GM10248 (cell line): ENCODE measurements at regions not wholly inside any gene's neighbourhood (a gene's known extent, or its start where the extent isn't known, plus 50 kb on each side); places are given as distances from the start of the nearest gene placed in this dataset.

Experiments used
- CTCF ChIA-PET: fragments of 300-600 bp; sonication (Branson Sonifier 250); formaldehyde crosslinking; extraction: SDS; loops from one replicate; lab custom pipeline; 2021; ENCODE audit warnings: antibody characterized with exemption; lab: Yijun Ruan, JAX
- POLR2A ChIA-PET: fragments of 350-650 bp; sonication (Branson Sonifier 250); formaldehyde crosslinking; extraction: SDS; loops from one replicate; lab custom pipeline; 2020; ENCODE audit warnings: antibody characterized with exemption; lab: Yijun Ruan, JAX
- DNase-seq: peaks from one replicate; pipeline ENCODE4 v3.0.0; 2012; ENCODE audit errors: extremely low spot score
- TF ChIP-seq, protein P1 (sequence below): IDR thresholded peaks from 2 replicates; pipeline ENCODE4 v1.5.1; 2012; ENCODE audit warnings: mild to moderate bottlenecking, low read depth; ENCODE audit errors: extremely low read depth, missing control alignments, control extremely low read depth

DNA sequence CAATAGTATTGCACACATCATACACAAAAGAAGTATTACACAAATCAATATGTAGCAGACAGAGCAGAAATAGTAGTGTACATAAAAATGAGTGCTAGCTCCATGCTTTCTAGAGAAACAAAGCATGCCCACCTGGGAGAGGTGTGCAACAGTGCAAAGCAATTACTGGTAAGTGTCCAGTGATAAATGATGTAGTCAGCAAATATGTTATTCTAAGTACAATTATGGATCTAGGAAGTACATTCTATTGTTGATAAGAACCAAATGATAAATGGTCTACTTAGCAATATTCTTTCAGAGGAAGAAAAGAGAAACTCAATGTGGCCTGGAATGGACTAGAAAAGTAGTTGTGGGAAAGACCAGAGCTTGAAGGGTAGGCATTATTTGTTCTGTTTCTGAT lies 188.6 kb downstream of the HINT1 start:
- CTCF ChIA-PET = interaction anchor here (1.5 kb wide), 1 partner anchor 16 kb away, joined by 4 read pairs; no protein-coding TSS in a partner anchor
- POLR2A ChIA-PET = no interaction called here
- DNase-seq = no peak
- TF ChIP-seq, protein P1, sequence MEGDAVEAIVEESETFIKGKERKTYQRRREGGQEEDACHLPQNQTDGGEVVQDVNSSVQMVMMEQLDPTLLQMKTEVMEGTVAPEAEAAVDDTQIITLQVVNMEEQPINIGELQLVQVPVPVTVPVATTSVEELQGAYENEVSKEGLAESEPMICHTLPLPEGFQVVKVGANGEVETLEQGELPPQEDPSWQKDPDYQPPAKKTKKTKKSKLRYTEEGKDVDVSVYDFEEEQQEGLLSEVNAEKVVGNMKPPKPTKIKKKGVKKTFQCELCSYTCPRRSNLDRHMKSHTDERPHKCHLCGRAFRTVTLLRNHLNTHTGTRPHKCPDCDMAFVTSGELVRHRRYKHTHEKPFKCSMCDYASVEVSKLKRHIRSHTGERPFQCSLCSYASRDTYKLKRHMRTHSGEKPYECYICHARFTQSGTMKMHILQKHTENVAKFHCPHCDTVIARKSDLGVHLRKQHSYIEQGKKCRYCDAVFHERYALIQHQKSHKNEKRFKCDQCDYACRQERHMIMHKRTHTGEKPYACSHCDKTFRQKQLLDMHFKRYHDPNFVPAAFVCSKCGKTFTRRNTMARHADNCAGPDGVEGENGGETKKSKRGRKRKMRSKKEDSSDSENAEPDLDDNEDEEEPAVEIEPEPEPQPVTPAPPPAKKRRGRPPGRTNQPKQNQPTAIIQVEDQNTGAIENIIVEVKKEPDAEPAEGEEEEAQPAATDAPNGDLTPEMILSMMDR = no peak

GRCh38 chr5:130975847-130976246 lies 189.2 kb downstream of the HINT1 start:
- TF ChIP-seq, protein P1 = no peak
- no peak for DNase-seq
- POLR2A ChIA-PET = no interaction called here
- CTCF ChIA-PET = interaction anchor here (1.5 kb wide), 1 partner anchor 17 kb away, joined by 4 read pairs; no protein-coding TSS in a partner anchor

- ChIA-PET CTCF (no interaction called here), POLR2A (no interaction called here)
- DNase-seq = no peak
- TF ChIP-seq, protein P1 = no peak
These were observed 189.8 kb downstream of the HINT1 start for GRCh38 chr5:130975299-130975698.

GRCh38 chr5:130974021-130974683 lies 190.9 kb downstream of the HINT1 start:
- POLR2A ChIA-PET = no interaction called here
- TF ChIP-seq, protein P1 = no peak
- no peak for DNase-seq
- CTCF ChIA-PET = no interaction called here

DNA sequence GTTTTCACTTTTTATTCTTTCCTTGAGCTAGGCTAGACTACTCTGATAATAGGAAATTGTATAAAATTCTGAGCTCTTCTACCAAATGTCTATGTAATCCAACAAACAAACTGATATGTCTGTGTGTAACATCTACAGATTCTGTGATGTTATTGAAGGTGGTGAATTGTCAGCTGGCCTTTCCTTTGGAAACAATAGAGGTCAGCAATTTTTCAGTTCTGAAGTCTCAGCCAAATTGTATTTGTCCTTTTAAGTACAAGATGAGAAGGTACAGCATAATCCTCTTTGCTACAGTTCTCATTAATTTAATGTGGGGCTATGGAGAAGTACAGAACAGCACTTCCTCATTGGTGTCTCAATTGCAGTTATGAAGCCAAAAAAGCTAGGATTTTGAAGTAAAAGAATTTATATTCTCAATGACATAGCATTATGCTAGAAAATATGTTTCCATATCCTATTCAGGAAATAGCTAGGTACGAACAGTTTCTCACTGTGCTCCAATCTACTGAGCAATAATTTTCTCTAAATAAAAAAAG lies 198.0 kb downstream of the HINT1 start:
- ChIA-PET CTCF (interaction anchor here (1.1 kb wide), 1 partner anchor 9 kb away, joined by 3 read pairs; no protein-coding TSS in a partner anchor), POLR2A (no interaction called here)
- no peak for DNase-seq
- TF ChIP-seq, protein P1 = no peak

GRCh38 chr5:130965920-130966319 lies 199.1 kb downstream of the HINT1 start:
- TF ChIP-seq, protein P1 = no peak
- CTCF ChIA-PET = interaction anchor here (0.6 kb wide), 1 partner anchor 10 kb away, joined by 3 read pairs; no protein-coding TSS in a partner anchor
- POLR2A ChIA-PET = no interaction called here
- DNase-seq = no peak
